H1 (cell line): ENCODE measurements at regions not wholly inside any gene's neighbourhood (a gene's known extent, or its start where the extent isn't known, plus 50 kb on each side); places are given as distances from the start of the nearest gene placed in this dataset.

Experiments
- ATF3 ChIP-seq: IDR thresholded peaks from 2 replicates; pipeline ENCODE4 v1.6.1; 2011; ENCODE audit warnings: low read depth, mild to moderate bottlenecking, low read length; ENCODE audit not compliant: insufficient read depth
- SRF ChIP-seq: IDR thresholded peaks from 2 replicates; pipeline ENCODE4 v1.6.1; 2011; ENCODE audit warnings: mild to moderate bottlenecking, low read depth, low read length, moderate library complexity

- TF ChIP-seq SRF: no peak
- TF ChIP-seq ATF3: no peak
Measured at GRCh38 chr16:64089697-64090096, 1032.2 kb downstream of the CDH11 start (continued).
